ENCODE measurements at regions not wholly inside any gene's neighbourhood (a gene's known extent, or its start where the extent isn't known, plus 50 kb on each side); places are given as distances from the start of the nearest gene placed in this dataset.

- no peak for DNase-seq
Measured at GRCh38 chr4:20445933-20446723, 194.4 kb downstream of the SLIT2 start.

GRCh38 chr4:20447103-20447502, 195.4 kb downstream of the SLIT2 start:
- no peak for DNase-seq

- DNase-seq: no peak
Measured at GRCh38 chr4:20451986-20452385, 200.3 kb downstream of the SLIT2 start.

- DNase-seq: no peak
Measured at GRCh38 chr4:20454515-20454914, 202.8 kb downstream of the SLIT2 start.

- DNase-seq: no peak
Measured at GRCh38 chr4:20456407-20456806, 204.7 kb downstream of the SLIT2 start.

- no peak for DNase-seq
Measured at GRCh38 chr4:20462426-20463175, 210.9 kb downstream of the SLIT2 start.

- peak in 18 of 56 donors; percentile 1 to 52 (median 15) for DNase-seq
Measured at GRCh38 chr4:20463176-20463430, 211.4 kb downstream of the SLIT2 start.

GRCh38 chr4:20464381-20464780, 212.7 kb downstream of the SLIT2 start:
- peak in 24 of 56 donors; percentile 0 to 65 (median 22) for DNase-seq

- no peak for DNase-seq
Measured at GRCh38 chr4:20474119-20474518, 222.4 kb downstream of the SLIT2 start.

- no peak for DNase-seq
Measured at GRCh38 chr4:20478412-20478811, 221.8 kb upstream of the PACRGL start.

GRCh38 chr4:20480165-20480947, 219.9 kb upstream of the PACRGL start:
- no peak for DNase-seq

GRCh38 chr4:20483416-20483815, 216.8 kb upstream of the PACRGL start:
- DNase-seq: no peak

GRCh38 chr4:20486433-20486832, 213.8 kb upstream of the PACRGL start:
- no peak for DNase-seq

- no peak for DNase-seq
Measured at GRCh38 chr4:20487446-20487845, 212.8 kb upstream of the PACRGL start.

- no peak for DNase-seq
Measured at GRCh38 chr4:20487852-20488251, 212.4 kb upstream of the PACRGL start.

- no peak for DNase-seq
Measured at GRCh38 chr4:20490734-20491133, 209.5 kb upstream of the PACRGL start.

GRCh38 chr4:20493761-20494353, 206.4 kb upstream of the PACRGL start:
- no peak for DNase-seq

- DNase-seq: no peak
Measured at GRCh38 chr4:20496068-20496467, 204.2 kb upstream of the PACRGL start.

- DNase-seq: no peak
Measured at GRCh38 chr4:20504146-20504545, 196.1 kb upstream of the PACRGL start.

GRCh38 chr4:20505927-20506326, 194.3 kb upstream of the PACRGL start:
- DNase-seq: no peak

- DNase-seq: no peak
Measured at GRCh38 chr4:20506827-20507226, 193.4 kb upstream of the PACRGL start.

- DNase-seq: no peak
Measured at GRCh38 chr4:20509315-20509714, 190.9 kb upstream of the PACRGL start.

Measured in nucleus accumbens (tissue), 56 donors.